Caco-2 (cell line): ENCODE measurements at regions not wholly inside any gene's neighbourhood (a gene's known extent, or its start where the extent isn't known, plus 50 kb on each side); places are given as distances from the start of the nearest gene placed in this dataset.

Source experiments
- BruUV-seq: library from RNA; stranded (reverse); fragments of 400-500 nt; replicated peaks from 2 replicates; lab custom pipeline; 2021; lab: Mats Ljungman, UMichigan
- CTCF ChIA-PET: fragments of 300-600 bp; sonication (Branson Sonifier 250); formaldehyde crosslinking; loops from one replicate; lab custom pipeline; 2022; ENCODE audit warnings: antibody characterized with exemption; lab: Charles Lee
- POLR2A ChIA-PET: fragments of 300-600 bp; sonication (Branson Sonifier 250); formaldehyde crosslinking; loops from one replicate; lab custom pipeline; 2022; ENCODE audit warnings: antibody characterized with exemption; lab: Charles Lee
- DNase-seq, 2 experiments: peaks; one replicate each; pipeline versions ENCODE4 v3.0.0 to v3.0.0-alpha.2; 2020 to 2022
- H3K27me3 ChIP-seq: replicated peaks from 2 replicates; pipeline ENCODE4 v1.6.0; 2011; ENCODE audit warnings: low read length; ENCODE audit not compliant: control insufficient read depth, insufficient read depth
- H3K36me3 ChIP-seq: 2 replicates; pipeline ENCODE4 v1.5.1; 2011; ENCODE audit warnings: low read length; ENCODE audit not compliant: control insufficient read depth, insufficient read depth
- H3K4me1 ChIP-seq: fragments of 250-450 bp; sonication (Bioruptor Pico); 2 replicates; pipeline ENCODE4 v1.5.1; 2020; ENCODE audit warnings: mild to moderate bottlenecking
- H3K4me3 ChIP-seq: 2 replicates; pipeline ENCODE4 v1.5.1; 2011; ENCODE audit warnings: low read depth, mild to moderate bottlenecking, control low read depth, low read length
- H3K9me3 ChIP-seq: fragments of 250-450 bp; sonication (Bioruptor Pico); 2 replicates; pipeline ENCODE4 v1.5.1; 2020; ENCODE audit warnings: mild to moderate bottlenecking, moderate library complexity
- H3K27ac Mint-ChIP-seq: one replicate; pipeline ENCODE4 v1.8.0; 2022; ENCODE audit warnings: mixed read lengths; ENCODE audit not compliant: unreplicated experiment
- H3K27me3 Mint-ChIP-seq: one replicate; pipeline ENCODE4 v1.8.0; 2022; ENCODE audit warnings: mixed read lengths; ENCODE audit not compliant: insufficient read depth, unreplicated experiment
- H3K36me3 Mint-ChIP-seq: one replicate; pipeline ENCODE4 v1.8.0; 2022; ENCODE audit warnings: mild to moderate bottlenecking, mixed read lengths; ENCODE audit not compliant: insufficient read depth, unreplicated experiment
- H3K4me1 Mint-ChIP-seq: one replicate; pipeline ENCODE4 v1.8.0; 2022; ENCODE audit warnings: low read depth, mixed read lengths; ENCODE audit not compliant: unreplicated experiment
- H3K4me3 Mint-ChIP-seq: one replicate; pipeline ENCODE4 v1.8.0; 2022; ENCODE audit warnings: mild to moderate bottlenecking, moderate library complexity, mixed read lengths; ENCODE audit not compliant: unreplicated experiment
- H3K9me3 Mint-ChIP-seq: one replicate; pipeline ENCODE4 v1.8.0; 2022; ENCODE audit warnings: mixed read lengths; ENCODE audit not compliant: unreplicated experiment
- intact Hi-C: fragments of 100-400 bp; cut with micrococcal nuclease; formaldehyde crosslinking; loops from one replicate; pipeline ENCODE4 v1.10.0; 2022; ENCODE audit not compliant: unreplicated experiment
- TF ChIP-seq, protein P1 (sequence below), 2 experiments: fragments of 200-600 bp in 1 of 2; IDR thresholded peaks; 1 replicate in 1 of 2; 2 replicates in 1 of 2; pipeline versions ENCODE4 v1.5.1 to v1.8.0; 2011 to 2022; ENCODE audit warnings: antibody characterized with exemption in 1 of 2, control low read depth in 1 of 2, inconsistent platforms in 1 of 2, low read depth in 1 of 2, low read length in 1 of 2, mild to moderate bottlenecking in 1 of 2, moderate library complexity in 1 of 2; ENCODE audit not compliant: insufficient read depth in 1 of 2, severe bottlenecking in 1 of 2, unreplicated experiment in 1 of 2

DNA sequence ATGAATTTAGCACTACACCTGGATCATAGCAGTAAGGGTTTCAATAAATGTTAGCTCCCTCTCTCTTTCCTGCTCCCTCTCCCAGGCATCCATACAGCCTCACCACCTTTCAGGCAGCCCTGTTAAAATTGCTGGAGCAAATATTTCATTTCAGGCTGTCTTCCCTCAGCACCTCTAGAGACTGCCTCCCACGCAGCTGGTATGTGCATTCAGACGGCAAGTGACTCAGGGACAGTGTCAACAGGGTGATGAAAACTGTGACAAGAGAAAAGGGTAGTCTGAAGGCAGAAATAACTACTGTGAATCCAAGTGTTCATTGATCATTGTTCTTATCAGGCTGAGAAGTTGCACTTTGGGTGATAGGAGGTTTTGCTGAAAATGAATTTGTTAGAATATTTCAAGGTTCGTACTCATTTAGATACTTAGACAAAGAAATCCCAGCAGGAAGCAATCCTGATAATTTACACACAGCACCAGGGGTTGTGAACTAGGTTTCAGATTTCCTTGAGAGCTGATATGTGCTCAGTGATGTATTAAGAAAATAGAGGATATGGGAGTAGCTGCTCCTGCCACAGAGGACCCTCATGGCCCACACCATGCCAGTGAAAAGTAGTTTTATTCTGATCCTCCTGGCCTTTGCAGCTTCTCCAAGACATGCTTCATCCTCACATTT lies 424.2 kb downstream of the FGF13 start:
- POLR2A ChIA-PET, result no interaction called here
- Mint-ChIP-seq H3K4me1 (no peaks in the 10 kb centered on the region), H3K27ac (no peak overlapping the region), H3K9me3 (no peaks in the 10 kb centered on the region), H3K36me3 (no peaks in the 10 kb centered on the region), H3K27me3 (peaks cover 3% of the 10 kb centered on the region), H3K4me3 (no peak overlapping the region)
- intact Hi-C loops, result no loop called here
- Histone ChIP-seq H3K9me3 (no peaks in the 10 kb centered on the region), H3K4me1 (no peaks in the 10 kb centered on the region), H3K4me3 (no peak overlapping the region), H3K36me3 (no peaks in the 10 kb centered on the region), H3K27me3 (no peaks in the 10 kb centered on the region)
- BruUV-seq, result no TSS peak
- CTCF ChIA-PET, result no interaction called here
- no peak for DNase-seq
- TF ChIP-seq, protein P1, sequence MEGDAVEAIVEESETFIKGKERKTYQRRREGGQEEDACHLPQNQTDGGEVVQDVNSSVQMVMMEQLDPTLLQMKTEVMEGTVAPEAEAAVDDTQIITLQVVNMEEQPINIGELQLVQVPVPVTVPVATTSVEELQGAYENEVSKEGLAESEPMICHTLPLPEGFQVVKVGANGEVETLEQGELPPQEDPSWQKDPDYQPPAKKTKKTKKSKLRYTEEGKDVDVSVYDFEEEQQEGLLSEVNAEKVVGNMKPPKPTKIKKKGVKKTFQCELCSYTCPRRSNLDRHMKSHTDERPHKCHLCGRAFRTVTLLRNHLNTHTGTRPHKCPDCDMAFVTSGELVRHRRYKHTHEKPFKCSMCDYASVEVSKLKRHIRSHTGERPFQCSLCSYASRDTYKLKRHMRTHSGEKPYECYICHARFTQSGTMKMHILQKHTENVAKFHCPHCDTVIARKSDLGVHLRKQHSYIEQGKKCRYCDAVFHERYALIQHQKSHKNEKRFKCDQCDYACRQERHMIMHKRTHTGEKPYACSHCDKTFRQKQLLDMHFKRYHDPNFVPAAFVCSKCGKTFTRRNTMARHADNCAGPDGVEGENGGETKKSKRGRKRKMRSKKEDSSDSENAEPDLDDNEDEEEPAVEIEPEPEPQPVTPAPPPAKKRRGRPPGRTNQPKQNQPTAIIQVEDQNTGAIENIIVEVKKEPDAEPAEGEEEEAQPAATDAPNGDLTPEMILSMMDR (IDR thresholded peaks at IDR 0.05; ENCODE audit: insufficient read depth in 1 of 2, low read depth in 1 of 2, low read length in 1 of 2, severe bottlenecking in 1 of 2, unreplicated experiment in 1 of 2), result no peak

DNA sequence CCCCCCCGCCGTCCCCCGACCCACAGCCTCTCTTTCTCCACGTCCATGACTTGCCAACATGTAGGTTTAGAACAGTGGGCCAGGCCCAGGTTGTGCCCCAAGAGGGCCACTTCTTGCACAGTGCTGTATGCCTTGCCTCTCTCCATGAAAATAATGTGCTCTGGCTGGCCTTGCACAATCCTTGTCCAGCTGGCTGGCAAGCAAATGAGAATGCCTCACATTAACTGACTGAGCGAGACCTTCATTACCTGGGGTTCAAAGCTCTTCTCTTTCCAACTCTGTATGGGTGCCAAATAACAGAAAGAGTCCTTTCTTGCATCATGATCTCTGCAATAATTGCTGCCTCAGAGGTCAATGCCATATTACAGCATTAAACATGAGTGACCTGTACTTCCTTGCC lies 416.6 kb downstream of the FGF13 start:
- POLR2A ChIA-PET, result no interaction called here
- intact Hi-C loops, result no loop called here

DNA sequence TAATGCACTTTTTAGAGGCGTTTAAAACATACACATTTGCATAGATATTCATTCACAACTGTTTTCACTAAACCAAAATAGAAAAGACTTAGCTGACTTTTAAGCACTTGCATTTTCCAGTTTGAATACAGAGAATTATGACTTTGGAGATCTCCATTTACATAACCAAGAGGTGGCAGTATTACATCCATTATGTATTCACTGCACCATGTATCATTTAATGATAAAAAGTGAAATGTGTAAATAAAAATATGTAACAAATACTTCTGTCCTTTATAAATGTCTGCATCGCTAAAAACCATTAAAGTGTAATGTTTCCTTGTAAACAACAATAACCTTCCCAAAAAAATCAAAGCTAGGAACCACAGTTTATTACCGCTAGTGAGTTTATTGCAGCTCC lies 413.2 kb downstream of the FGF13 start:
- Histone ChIP-seq H3K27me3 (no peaks in the 10 kb centered on the region), H3K4me3 (no peak overlapping the region), H3K4me1 (no peaks in the 10 kb centered on the region), H3K9me3 (no peaks in the 10 kb centered on the region), H3K36me3 (no peaks in the 10 kb centered on the region)
- ChIA-PET POLR2A (no interaction called here), CTCF (no interaction called here)
- Mint-ChIP-seq H3K36me3 (no peaks in the 10 kb centered on the region), H3K27me3 (no peaks in the 10 kb centered on the region), H3K4me3 (no peak overlapping the region), H3K27ac (no peak overlapping the region), H3K4me1 (no peaks in the 10 kb centered on the region), H3K9me3 (no peaks in the 10 kb centered on the region)
- TF ChIP-seq, protein P1 (IDR thresholded peaks at IDR 0.05; ENCODE audit: insufficient read depth in 1 of 2, low read depth in 1 of 2, low read length in 1 of 2, severe bottlenecking in 1 of 2, unreplicated experiment in 1 of 2), result no peak
- no TSS peak for BruUV-seq
- intact Hi-C loops, result loop anchor here (1.0 kb wide), 1 partner anchor 447 kb away; no protein-coding TSS in a partner anchor
- no peak for DNase-seq

More for the DNA sequence above, 416.6 kb downstream of the FGF13 start:
- BruUV-seq, result no TSS peak
- H3K27me3 Mint-ChIP-seq, result no peaks in the 10 kb centered on the region
- Histone ChIP-seq H3K36me3 (no peaks in the 10 kb centered on the region), H3K4me1 (no peaks in the 10 kb centered on the region), H3K9me3 (no peaks in the 10 kb centered on the region), H3K4me3 (no peak overlapping the region), H3K27me3 (no peaks in the 10 kb centered on the region)
- no peak overlapping the region for H3K27ac Mint-ChIP-seq
- DNase-seq, result no peak
- CTCF ChIA-PET, result no interaction called here
- TF ChIP-seq, protein P1 (IDR thresholded peaks at IDR 0.05; ENCODE audit: insufficient read depth in 1 of 2, low read depth in 1 of 2, low read length in 1 of 2, severe bottlenecking in 1 of 2, unreplicated experiment in 1 of 2), result no peak
- no peak overlapping the region for H3K4me3 Mint-ChIP-seq
- no peaks in the 10 kb centered on the region for H3K9me3 Mint-ChIP-seq
- no peaks in the 10 kb centered on the region for H3K4me1 Mint-ChIP-seq
- no peaks in the 10 kb centered on the region for H3K36me3 Mint-ChIP-seq
